Gastrocnemius medialis (tissue), 4 donors: ENCODE measurements at regions not wholly inside any gene's neighbourhood (a gene's known extent, or its start where the extent isn't known, plus 50 kb on each side); places are given as distances from the start of the nearest gene placed in this dataset.

ENCODE experiments used
- POLR2A ChIP-seq, 2 donors: fragments of 450-650 bp; IDR thresholded peaks; one replicate each; pipeline ENCODE4 v1.6.1; 2017; ENCODE audit warnings: antibody characterized with exemption in 2 of 2, mild to moderate bottlenecking in 2 of 2, moderate library complexity in 2 of 2
- TF ChIP-seq, protein P1 (sequence below), 5 experiments: fragments of 450-650 bp in 3 of 5; fragments of 200-600 bp in 2 of 5; sonication (generic) in 2 of 5; IDR thresholded peaks in 4 of 5; conservative IDR thresholded peaks in 1 of 5; 1 replicate in 4 of 5; 2 replicates in 1 of 5; pipeline ENCODE4 v1.5.1; 2016 to 2019; ENCODE audit warnings: antibody characterized with exemption in 5 of 5, mild to moderate bottlenecking in 3 of 5, moderate library complexity in 3 of 5

DNA sequence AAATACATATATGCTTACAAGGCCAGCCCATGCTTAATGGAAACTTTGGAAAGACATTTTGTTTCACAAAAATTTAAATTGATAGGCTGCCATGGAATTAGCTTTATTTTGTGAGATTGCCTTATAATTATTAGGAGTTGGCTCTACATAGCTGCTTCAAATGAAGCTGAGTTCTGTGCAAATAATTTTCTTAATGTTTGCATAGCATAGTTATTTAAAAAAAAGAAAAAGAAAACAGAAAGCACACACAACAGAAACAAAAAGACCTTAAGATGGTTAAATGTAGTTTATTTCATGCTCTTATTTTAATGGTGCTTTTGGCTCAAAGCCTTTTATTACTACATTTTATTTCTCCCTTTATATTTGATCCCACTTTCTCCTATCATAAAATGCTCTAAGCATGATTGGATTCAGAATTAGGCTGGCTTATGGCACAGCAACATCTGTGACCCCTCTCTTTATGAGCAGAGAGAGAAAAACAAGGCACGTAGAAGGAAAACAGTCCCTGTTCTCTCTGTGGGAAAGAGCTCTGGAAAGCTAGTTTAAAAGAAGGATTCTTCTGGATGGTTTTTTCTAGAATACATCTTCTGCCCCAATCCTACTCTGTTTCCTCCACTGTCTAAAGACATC lies 530.5 kb downstream of the NTRK2 start:
- TF ChIP-seq, protein P1, sequence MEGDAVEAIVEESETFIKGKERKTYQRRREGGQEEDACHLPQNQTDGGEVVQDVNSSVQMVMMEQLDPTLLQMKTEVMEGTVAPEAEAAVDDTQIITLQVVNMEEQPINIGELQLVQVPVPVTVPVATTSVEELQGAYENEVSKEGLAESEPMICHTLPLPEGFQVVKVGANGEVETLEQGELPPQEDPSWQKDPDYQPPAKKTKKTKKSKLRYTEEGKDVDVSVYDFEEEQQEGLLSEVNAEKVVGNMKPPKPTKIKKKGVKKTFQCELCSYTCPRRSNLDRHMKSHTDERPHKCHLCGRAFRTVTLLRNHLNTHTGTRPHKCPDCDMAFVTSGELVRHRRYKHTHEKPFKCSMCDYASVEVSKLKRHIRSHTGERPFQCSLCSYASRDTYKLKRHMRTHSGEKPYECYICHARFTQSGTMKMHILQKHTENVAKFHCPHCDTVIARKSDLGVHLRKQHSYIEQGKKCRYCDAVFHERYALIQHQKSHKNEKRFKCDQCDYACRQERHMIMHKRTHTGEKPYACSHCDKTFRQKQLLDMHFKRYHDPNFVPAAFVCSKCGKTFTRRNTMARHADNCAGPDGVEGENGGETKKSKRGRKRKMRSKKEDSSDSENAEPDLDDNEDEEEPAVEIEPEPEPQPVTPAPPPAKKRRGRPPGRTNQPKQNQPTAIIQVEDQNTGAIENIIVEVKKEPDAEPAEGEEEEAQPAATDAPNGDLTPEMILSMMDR (IDR thresholded peaks at IDR 0.05 in 4 of 5, conservative IDR thresholded peaks at IDR 0.05 in 1 of 5), result no peak
- no peak for TF ChIP-seq POLR2A (IDR thresholded peaks at IDR 0.05)
